GM10266 (cell line): ENCODE measurements at regions not wholly inside any gene's neighbourhood (a gene's known extent, or its start where the extent isn't known, plus 50 kb on each side); places are given as distances from the start of the nearest gene placed in this dataset.

Source experiments
- DNase-seq: peaks from one replicate; pipeline ENCODE4 v3.0.0; 2012; ENCODE audit errors: extremely low spot score
- CTCF ChIP-seq: IDR thresholded peaks from 2 replicates; pipeline ENCODE4 v1.5.1; 2012; ENCODE audit warnings: mild to moderate bottlenecking, low read depth; ENCODE audit not compliant: control insufficient read depth, insufficient read depth; ENCODE audit errors: missing control alignments

DNA sequence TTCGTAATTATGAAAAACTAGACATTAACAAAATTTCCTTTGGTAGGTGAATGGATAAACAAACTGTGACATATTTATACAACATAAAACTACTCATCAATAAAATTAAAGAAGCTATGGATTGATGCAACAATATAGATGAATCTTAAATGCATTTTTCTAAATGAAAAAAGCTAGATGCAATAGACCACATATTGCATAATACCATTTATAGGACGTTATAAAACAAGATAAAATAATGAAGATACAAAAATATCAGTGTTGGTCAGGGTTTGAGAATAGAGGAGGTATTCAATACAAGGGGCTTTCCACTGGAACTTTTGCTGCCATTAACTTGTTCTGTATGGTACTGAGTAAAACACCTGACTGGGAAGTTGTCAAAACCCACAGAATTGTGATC, 314.4 kb downstream of the GRB14 start:
- TF ChIP-seq CTCF, result no peak
- no peak for DNase-seq

DNA sequence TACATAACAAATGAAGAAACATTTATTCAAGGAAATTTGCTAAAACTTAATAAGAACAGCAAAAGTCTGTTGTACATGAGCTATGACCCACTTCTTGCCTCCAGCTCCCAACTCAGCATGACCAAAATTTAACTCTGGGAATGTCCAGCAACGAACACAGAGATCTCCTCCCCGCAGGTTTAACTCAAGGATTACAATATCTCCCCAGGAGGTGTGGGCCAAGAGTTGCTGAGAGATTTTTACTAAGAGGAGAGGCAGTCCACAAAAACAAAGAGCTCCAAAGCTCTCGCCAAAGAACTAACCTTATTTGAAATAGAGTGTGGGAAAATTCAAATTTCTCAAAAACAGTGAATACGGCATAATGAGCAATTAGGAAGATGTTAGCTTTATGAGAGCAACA, 318.5 kb downstream of the GRB14 start:
- no peak for TF ChIP-seq CTCF
- no peak for DNase-seq

DNA sequence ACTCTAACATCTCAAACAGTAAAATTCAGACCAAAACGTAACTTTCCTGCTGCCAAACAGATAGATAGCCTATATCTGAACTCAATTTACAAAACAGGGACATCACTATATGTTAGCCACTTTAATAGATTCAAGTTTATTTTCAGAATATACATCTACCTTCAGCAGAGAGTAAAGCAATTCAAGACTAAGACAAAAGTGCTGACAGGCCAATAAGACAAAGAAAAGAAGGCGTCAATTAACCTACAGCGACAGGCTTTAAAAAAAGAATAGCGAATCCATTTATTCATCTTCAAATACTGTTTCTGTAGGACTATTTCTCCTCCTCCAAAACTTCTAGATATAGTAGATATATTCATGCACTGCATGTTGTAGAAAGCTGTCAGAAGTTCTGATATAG, 333.0 kb downstream of the GRB14 start:
- no peak for TF ChIP-seq CTCF
- no peak for DNase-seq

GRCh38 chr2:164287056-164287455, 334.2 kb downstream of the GRB14 start:
- no peak for DNase-seq
- TF ChIP-seq CTCF, result no peak

DNA sequence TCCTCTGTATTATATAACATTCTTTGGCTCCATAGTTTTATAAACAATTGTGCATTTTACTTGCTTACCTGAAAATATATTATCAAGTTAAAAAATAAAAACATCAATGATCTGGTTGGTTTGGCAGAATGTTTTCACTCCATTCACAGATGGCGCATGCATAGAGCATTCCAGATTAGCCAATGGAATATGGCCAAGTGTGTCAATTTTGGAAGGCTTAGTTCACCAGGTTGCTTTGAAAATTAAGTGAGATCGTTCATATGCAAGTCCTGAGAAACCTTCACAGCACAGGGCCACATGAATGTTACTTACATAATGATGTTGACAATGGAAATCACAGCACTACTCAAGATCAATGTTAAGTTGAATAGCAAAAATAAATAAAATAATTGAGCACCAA, 335.7 kb downstream of the GRB14 start:
- DNase-seq, result no peak
- no peak for TF ChIP-seq CTCF

- no peak for DNase-seq
- TF ChIP-seq CTCF, result no peak
Observed at GRCh38 chr2:164281896-164282295, 339.4 kb downstream of the GRB14 start.

DNA sequence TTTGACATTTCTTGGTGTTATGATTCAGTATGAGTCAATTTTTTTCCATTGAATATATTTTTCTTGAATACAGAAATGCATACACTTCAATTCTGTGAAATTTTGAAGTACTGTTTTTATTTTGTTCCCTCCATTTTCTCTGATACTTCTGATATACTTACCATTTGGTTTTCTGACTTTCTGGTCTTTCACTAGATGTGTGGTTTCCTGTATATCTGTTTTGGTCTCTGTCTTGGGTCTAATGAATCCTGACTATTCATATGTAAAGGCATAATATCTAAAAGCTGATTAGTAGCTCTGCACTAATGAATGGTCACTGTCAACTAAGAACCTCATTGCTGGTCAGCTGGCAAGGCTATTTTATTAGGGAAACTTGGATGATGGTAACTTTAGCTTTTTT, 345.6 kb downstream of the GRB14 start:
- TF ChIP-seq CTCF, result no peak
- DNase-seq, result no peak
